EL (cell line): ENCODE measurements at regions not wholly inside any gene's neighbourhood (a gene's known extent, or its start where the extent isn't known, plus 50 kb on each side); places are given as distances from the start of the nearest gene placed in this dataset.
A peak's percentile ranks its signal among the peaks of the same experiment; 100 is the strongest.

ENCODE experiments used
- DNase-seq: peaks from one replicate; pipeline ENCODE4 v3.0.0-alpha.2; 2016

GRCh38 chr2:220673151-220673874 is 898.8 kb downstream of the EPHA4 start:
- no peak for DNase-seq

GRCh38 chr2:220674033-220674432 is 898.1 kb downstream of the EPHA4 start:
- no peak for DNase-seq

GRCh38 chr2:220676695-220677094 is 895.4 kb downstream of the EPHA4 start:
- DNase-seq = no peak

GRCh38 chr2:220678943-220679342 is 893.2 kb downstream of the EPHA4 start:
- no peak for DNase-seq

- DNase-seq = peak; percentile 36
Observed at GRCh38 chr2:220682616-220683015, 889.5 kb downstream of the EPHA4 start.

- DNase-seq = no peak
Observed at GRCh38 chr2:220684099-220684498, 888.0 kb downstream of the EPHA4 start.

- DNase-seq = peak; percentile 72
Observed at GRCh38 chr2:220687231-220687843, 884.8 kb downstream of the EPHA4 start.

- no peak for DNase-seq
Observed at GRCh38 chr2:220695397-220696279, 876.5 kb downstream of the EPHA4 start.

- DNase-seq = no peak
Observed at GRCh38 chr2:220696280-220696669, 875.8 kb downstream of the EPHA4 start.

GRCh38 chr2:220697011-220697410 is 875.1 kb downstream of the EPHA4 start:
- DNase-seq = no peak

- DNase-seq = peak; percentile 57
Observed at GRCh38 chr2:220701115-220701514, 871.0 kb downstream of the EPHA4 start.

- DNase-seq = peak; percentile 20
Observed at GRCh38 chr2:220703279-220703678, 868.8 kb downstream of the EPHA4 start.

GRCh38 chr2:220704081-220704480 is 868.0 kb downstream of the EPHA4 start:
- DNase-seq = no peak

GRCh38 chr2:220704810-220705209 is 867.3 kb downstream of the EPHA4 start:
- DNase-seq = no peak

GRCh38 chr2:220705678-220706077 is 866.4 kb downstream of the EPHA4 start:
- DNase-seq = no peak

GRCh38 chr2:220707261-220707660 is 864.8 kb downstream of the EPHA4 start:
- DNase-seq = no peak

GRCh38 chr2:220708366-220708765 is 863.7 kb downstream of the EPHA4 start:
- DNase-seq = peak; percentile 66

GRCh38 chr2:220717283-220717682 is 854.8 kb downstream of the EPHA4 start:
- no peak for DNase-seq

- no peak for DNase-seq
Observed at GRCh38 chr2:220736778-220737177, 835.3 kb downstream of the EPHA4 start.

GRCh38 chr2:220743203-220743602 is 828.9 kb downstream of the EPHA4 start:
- no peak for DNase-seq

GRCh38 chr2:220744861-220745260 is 827.2 kb downstream of the EPHA4 start:
- no peak for DNase-seq

GRCh38 chr2:220745682-220746081 is 826.4 kb downstream of the EPHA4 start:
- no peak for DNase-seq

GRCh38 chr2:220747736-220748135 is 824.4 kb downstream of the EPHA4 start:
- no peak for DNase-seq
